H1 (cell line): ENCODE measurements at regions not wholly inside any gene's neighbourhood (a gene's known extent, or its start where the extent isn't known, plus 50 kb on each side); places are given as distances from the start of the nearest gene placed in this dataset.

ENCODE experiments used
- CTCF ChIA-PET: fragments of 300-600 bp; sonication (Branson Sonifier 250); formaldehyde crosslinking; loops from one replicate; lab custom pipeline; 2021; ENCODE audit not compliant: partially characterized antibody; lab: Charles Lee
- POLR2A ChIA-PET: fragments of 300-600 bp; sonication (Branson Sonifier 250); formaldehyde crosslinking; loops from one replicate; lab custom pipeline; 2021; ENCODE audit warnings: inconsistent platforms; ENCODE audit not compliant: partially characterized antibody; lab: Charles Lee
- DNase-seq, 2 experiments: peaks; one replicate each; pipeline versions ENCODE4 v3.0.0 to v3.0.0-alpha.2; 2010 to 2022; ENCODE audit warnings: low spot score in 2 of 2, low read depth in 1 of 2, mixed read lengths in 1 of 2
- FAIRE-seq: peaks from 2 replicates; lab custom pipeline; 2011; peaks lifted over from hg19 to GRCh38; lab: Jason Lieb, UNC
- H2AFZ ChIP-seq: 2 replicates; pipeline ENCODE4 v1.8.1; 2012; ENCODE audit warnings: low read length, inconsistent platforms
- H2AK5ac ChIP-seq: 2 replicates; pipeline ENCODE4 v1.6.1; 2013; ENCODE audit warnings: low read depth, low read length
- H2BK120ac ChIP-seq: replicated peaks from 2 replicates; pipeline ENCODE3; 2013; ENCODE audit warnings: low read depth, low read length, inconsistent platforms
- H2BK12ac ChIP-seq: 2 replicates; pipeline ENCODE4 v1.6.1; 2013; ENCODE audit warnings: low read depth, low read length
- H2BK15ac ChIP-seq: 2 replicates; pipeline ENCODE4 v1.6.1; 2013; ENCODE audit warnings: low read length
- H2BK20ac ChIP-seq: 2 replicates; pipeline ENCODE4 v1.6.1; 2013; ENCODE audit warnings: low read length
- H2BK5ac ChIP-seq: 2 replicates; pipeline ENCODE4 v1.6.1; 2013; ENCODE audit warnings: low read depth, low read length
- H3K14ac ChIP-seq: 2 replicates; pipeline ENCODE4 v1.6.1; 2013; ENCODE audit warnings: inconsistent platforms; ENCODE audit not compliant: insufficient read length
- H3K18ac ChIP-seq: 2 replicates; pipeline ENCODE4 v1.6.1; 2013; ENCODE audit warnings: low read length; ENCODE audit errors: extremely low read depth
- H3K23ac ChIP-seq: 2 replicates; pipeline ENCODE4 v1.6.1; 2013; ENCODE audit warnings: inconsistent platforms; ENCODE audit not compliant: insufficient read length
- H3K23me2 ChIP-seq: 2 replicates; pipeline ENCODE4 v1.6.1; 2013; ENCODE audit warnings: low read depth, low read length
- H3K27ac ChIP-seq: 2 replicates; pipeline ENCODE4 v1.6.1; 2011; ENCODE audit warnings: low read depth, low read length, inconsistent platforms
- H3K27me3 ChIP-seq, 4 experiments: replicated peaks in 1 of 4; 1 replicate in 1 of 4; 2 replicates in 3 of 4; pipeline versions ENCODE4 v1.6.1 to v1.8.1; 2011 to 2013; ENCODE audit warnings: low read length in 3 of 4, mild to moderate bottlenecking in 3 of 4, inconsistent platforms in 2 of 4, mixed read lengths in 2 of 4, moderate library complexity in 1 of 4; ENCODE audit not compliant: control insufficient read depth in 3 of 4, insufficient read depth in 3 of 4; ENCODE audit errors: extremely low read depth in 1 of 4
- H3K36me3 ChIP-seq, 4 experiments: 2 replicates each; pipeline versions ENCODE4 v1.6.1 to v1.8.1; 2011 to 2013; ENCODE audit warnings: mild to moderate bottlenecking in 4 of 4, low read length in 3 of 4, moderate library complexity in 2 of 4, control low read depth in 1 of 4, inconsistent platforms in 1 of 4; ENCODE audit not compliant: insufficient read depth in 4 of 4, control insufficient read depth in 2 of 4
- H3K4ac ChIP-seq: replicated peaks from 2 replicates; pipeline ENCODE3; 2013; ENCODE audit warnings: low read length, low read depth, mixed read lengths, inconsistent platforms; ENCODE audit not compliant: insufficient read length
- H3K4me1 ChIP-seq, 4 experiments: replicated peaks in 1 of 4; 1 replicate in 1 of 4; 2 replicates in 3 of 4; pipeline versions ENCODE4 v1.6.1 to v1.8.1; 2011 to 2013; ENCODE audit warnings: low read length in 3 of 4, inconsistent platforms in 2 of 4, mixed read lengths in 1 of 4; ENCODE audit not compliant: insufficient read depth in 4 of 4, control insufficient read depth in 3 of 4
- H3K4me2 ChIP-seq, 2 experiments: 2 replicates each; pipeline versions ENCODE4 v1.6.1 to v1.8.1; 2011 to 2013; ENCODE audit warnings: low read depth in 2 of 2, low read length in 2 of 2, control low read depth in 1 of 2, inconsistent platforms in 1 of 2, mild to moderate bottlenecking in 1 of 2; ENCODE audit not compliant: insufficient read depth in 1 of 2
- H3K4me3 ChIP-seq, 4 experiments: fragments of 200-600, 300-600 bp in 1 of 4; sonication (generic), shearing (Covaris generic), sonication (Bioruptor Twin) in 1 of 4; 2 replicates each; pipeline versions ENCODE4 v1.5.1 to v1.8.1; 2011 to 2016; ENCODE audit warnings: low read length in 4 of 4, low read depth in 3 of 4, control low read depth in 2 of 4, inconsistent platforms in 2 of 4, mild to moderate bottlenecking in 2 of 4, mixed read lengths in 1 of 4, moderate library complexity in 1 of 4; ENCODE audit not compliant: insufficient read depth in 2 of 4; ENCODE audit errors: extremely low read depth in 1 of 4
- H3K56ac ChIP-seq: replicated peaks from 2 replicates; pipeline ENCODE3; 2013; ENCODE audit warnings: low read depth, mild to moderate bottlenecking, mixed read lengths, low read length, inconsistent platforms; ENCODE audit not compliant: insufficient read length
- H3K79me1 ChIP-seq: 2 replicates; pipeline ENCODE4 v1.6.1; 2013; ENCODE audit warnings: low read depth, low read length, control low read depth
- H3K79me2 ChIP-seq, 2 experiments: 2 replicates each; pipeline versions ENCODE4 v1.6.1 to v1.8.1; 2012 to 2013; ENCODE audit warnings: low read length in 2 of 2, mild to moderate bottlenecking in 2 of 2, inconsistent platforms in 1 of 2; ENCODE audit not compliant: insufficient read depth in 2 of 2, control insufficient read depth in 1 of 2
- H3K9ac ChIP-seq, 4 experiments: replicated peaks in 1 of 4; 1 replicate in 1 of 4; 2 replicates in 3 of 4; pipeline versions ENCODE4 v1.6.1 to v1.8.1; 2011 to 2013; ENCODE audit warnings: low read depth in 3 of 4, low read length in 3 of 4, control low read depth in 2 of 4, mild to moderate bottlenecking in 2 of 4, moderate library complexity in 2 of 4, inconsistent platforms in 1 of 4; ENCODE audit errors: extremely low read depth in 1 of 4
- H3K9me3 ChIP-seq, 2 experiments: 2 replicates each; pipeline versions ENCODE4 v1.6.1 to v1.8.1; 2012 to 2013; ENCODE audit warnings: mild to moderate bottlenecking in 2 of 2, moderate library complexity in 2 of 2, control low read depth in 1 of 2, inconsistent platforms in 1 of 2, low read depth in 1 of 2, low read length in 1 of 2, mixed read lengths in 1 of 2; ENCODE audit not compliant: insufficient read depth in 2 of 2
- H4K20me1 ChIP-seq, 2 experiments: replicated peaks in 1 of 2; 2 replicates each; pipeline versions ENCODE3 to v1.8.1; 2011 to 2013; ENCODE audit warnings: inconsistent platforms in 2 of 2, low read length in 2 of 2, mild to moderate bottlenecking in 1 of 2; ENCODE audit not compliant: insufficient read depth in 2 of 2, control insufficient read depth in 1 of 2
- H4K5ac ChIP-seq: 2 replicates; pipeline ENCODE4 v1.6.1; 2013; ENCODE audit warnings: low read length, low read depth, mixed read lengths, inconsistent platforms; ENCODE audit not compliant: insufficient read length
- H4K8ac ChIP-seq: 2 replicates; pipeline ENCODE4 v1.8.0; 2013; ENCODE audit warnings: mild to moderate bottlenecking, moderate library complexity, low read length, inconsistent platforms; ENCODE audit not compliant: insufficient read depth; ENCODE audit errors: extremely low read depth
- H4K91ac ChIP-seq: replicated peaks from 2 replicates; pipeline ENCODE3; 2013; ENCODE audit warnings: low read length, mixed read lengths, inconsistent platforms; ENCODE audit not compliant: insufficient read length
- ASH2L ChIP-seq: fragments of 200-600, 300-600 bp; sonication (generic); IDR thresholded peaks from one replicate; pipeline ENCODE4 v1.7.1; 2017; ENCODE audit warnings: low read length
- ATF3 ChIP-seq: IDR thresholded peaks from 2 replicates; pipeline ENCODE4 v1.6.1; 2011; ENCODE audit warnings: low read depth, mild to moderate bottlenecking, low read length; ENCODE audit not compliant: insufficient read depth
- CEBPB ChIP-seq: IDR thresholded peaks from 2 replicates; pipeline ENCODE4 v1.6.1; 2012; ENCODE audit warnings: low read depth, low read length
- CTBP2 ChIP-seq: IDR thresholded peaks from 2 replicates; pipeline ENCODE4 v1.7.0; 2011; ENCODE audit warnings: borderline replicate concordance, mild to moderate bottlenecking, moderate library complexity, mixed read lengths, low read length; ENCODE audit not compliant: insufficient read depth, insufficient read length
- E2F6 ChIP-seq: IDR thresholded peaks from 2 replicates; pipeline ENCODE4 v1.6.1; 2012; ENCODE audit warnings: inconsistent platforms
- KDM1A ChIP-seq: fragments of 200-600, 300-600 bp; sonication (generic); IDR thresholded peaks from 2 replicates; pipeline ENCODE4 v1.7.1; 2016; ENCODE audit warnings: mild to moderate bottlenecking, low read length, borderline replicate concordance
- NRF1 ChIP-seq: IDR thresholded peaks from 2 replicates; pipeline ENCODE4 v1.6.1; 2011; ENCODE audit warnings: mild to moderate bottlenecking, low read depth, low read length, improper control_type of control experiment
- RXRA ChIP-seq: IDR thresholded peaks from 2 replicates; pipeline ENCODE4 v1.6.1; 2011; ENCODE audit warnings: low read depth, mild to moderate bottlenecking, low read length, moderate library complexity; ENCODE audit not compliant: insufficient read depth
- SP2 ChIP-seq: IDR thresholded peaks from 2 replicates; pipeline ENCODE4 v1.6.1; 2012; ENCODE audit warnings: mild to moderate bottlenecking, low read length, inconsistent platforms
- SRF ChIP-seq: IDR thresholded peaks from 2 replicates; pipeline ENCODE4 v1.6.1; 2011; ENCODE audit warnings: mild to moderate bottlenecking, low read depth, low read length, moderate library complexity
- SUZ12 ChIP-seq: fragments of 200-600 bp; sonication (generic); IDR thresholded peaks from 2 replicates; pipeline ENCODE4 v1.6.1; 2012; ENCODE audit warnings: mild to moderate bottlenecking, inconsistent platforms, low read length, moderate library complexity, mixed read lengths
- TEAD4 ChIP-seq: IDR thresholded peaks from 2 replicates; pipeline ENCODE4 v1.6.1; 2012; ENCODE audit warnings: low read depth, low read length, inconsistent platforms, mixed read lengths
- WGBS, 2 experiments: shearing (Covaris generic) in 1 of 2; methylation state at CpG; one replicate each; pipeline versions ENCODE4 v1.1.6 to v1.1.7; 2013 to 2015; ENCODE audit warnings: low lambda C conversion rate in 2 of 2, mixed read lengths in 2 of 2, inconsistent platforms in 1 of 2, low coverage in 1 of 2, missing lambda C conversion rate in 1 of 2; ENCODE audit not compliant: insufficient replicate concordance in 2 of 2, insufficient coverage in 1 of 2, insufficient read length in 1 of 2; ENCODE audit errors: extremely low coverage in 1 of 2, missing lambda C conversion rate in 1 of 2; 5-methylcytosine and 5-hydroxymethylcytosine counted together

GRCh38 chr10:121262774-121263430, 335.3 kb downstream of the FGFR2 start:
- 91% methylated on average over 10 of the region's 10 CpGs; no CpG with 5 or more reads in 1 of the 2 experiments for WGBS, 2 experiments
- H3K27me3 ChIP-seq: peaks cover 0 to 2% (median 0%) of the 10 kb centered on the region in 4 experiments; a peak in 1 of 7 replicates
- H4K20me1 ChIP-seq: no peaks in the 10 kb centered on the region
- no peak overlapping the region for H4K8ac ChIP-seq
- no peak overlapping the region for H4K5ac ChIP-seq
- FAIRE-seq: no peak
- no peak overlapping the region for H3K4me2 ChIP-seq
- no peak overlapping the region for H2BK15ac ChIP-seq
- H2AFZ ChIP-seq: no peak overlapping the region
- no peak overlapping the region for H3K14ac ChIP-seq
- H2AK5ac ChIP-seq: no peak overlapping the region
- no peaks in the 10 kb centered on the region for H3K23me2 ChIP-seq
- no peak overlapping the region for H4K91ac ChIP-seq
- no peak overlapping the region for H3K56ac ChIP-seq
- ChIA-PET POLR2A (interaction anchor here (1.2 kb wide), 1 partner anchor 11 kb away, joined by 3 read pairs; no protein-coding TSS in a partner anchor), CTCF (interaction anchor here (0.8 to 1.5 kb wide), 4 partner anchors 9 to 133 kb away, joined by 3 read pairs; no protein-coding TSS in a partner anchor)
- H3K18ac ChIP-seq: no peak overlapping the region
- no peak overlapping the region; the same call in 1 of the 2 replicates for H2BK12ac ChIP-seq
- H3K79me1 ChIP-seq: no peaks in the 10 kb centered on the region
- no peak overlapping the region for H2BK120ac ChIP-seq
- no peak overlapping the region for H3K4ac ChIP-seq
- H3K23ac ChIP-seq: no peak overlapping the region
- no peak for DNase-seq
- H3K9me3 ChIP-seq: no peaks in the 10 kb centered on the region
- H3K79me2 ChIP-seq: 0 out of 4 replicates have a peak, but pooled peaks cover 0 to 2% of the 10 kb centered on the region in 2 experiments
- no peak overlapping the region for H2BK20ac ChIP-seq
- H3K9ac ChIP-seq: no peak overlapping the region
- H3K4me1 ChIP-seq: peaks cover 0 to 3% (median 2%) of the 10 kb centered on the region in 4 experiments; a peak in 2 of 7 replicates
- no peaks in the 10 kb centered on the region for H3K36me3 ChIP-seq
- H3K4me3 ChIP-seq: no peak overlapping the region
- no peak overlapping the region for H2BK5ac ChIP-seq
- no peak overlapping the region for H3K27ac ChIP-seq
- TF ChIP-seq KDM1A (no peak), CEBPB (no peak), RXRA (no peak), ASH2L (no peak), SP2 (no peak), ATF3 (no peak), SUZ12 (no peak), TEAD4 (no peak), E2F6 (no peak), SRF (no peak), CTBP2 (no peak), NRF1 (no peak)
